HFFc6 (cell line): ENCODE measurements at regions not wholly inside any gene's neighbourhood (a gene's known extent, or its start where the extent isn't known, plus 50 kb on each side); places are given as distances from the start of the nearest gene placed in this dataset.
"Not testable (repeated sequence)": the region's sequence is repeated elsewhere in the genome, so short reads cannot be mapped to it uniquely, and the experiment has no call there.

Source experiments
- DNase-seq: peaks from one replicate; pipeline ENCODE4 v3.0.0-alpha.2; 2018
- H3K27ac Mint-ChIP-seq: 2 replicates; pipeline ENCODE4 v1.8.0; 2020; ENCODE audit warnings: mild to moderate bottlenecking, mixed read lengths
- H3K27me3 Mint-ChIP-seq: 2 replicates; pipeline ENCODE4 v1.8.0; 2021; ENCODE audit warnings: mild to moderate bottlenecking, moderate library complexity, mixed read lengths; ENCODE audit not compliant: insufficient read depth
- H3K36me3 Mint-ChIP-seq: 2 replicates; pipeline ENCODE4 v1.8.0; 2021; ENCODE audit warnings: low read depth, mixed read lengths
- H3K4me1 Mint-ChIP-seq: 2 replicates; pipeline ENCODE4 v1.8.0; 2020; ENCODE audit warnings: low read depth, mixed read lengths
- H3K4me3 Mint-ChIP-seq: 2 replicates; pipeline ENCODE4 v1.8.0; 2020; ENCODE audit warnings: mild to moderate bottlenecking, moderate library complexity, mixed read lengths
- H3K9me3 Mint-ChIP-seq: 2 replicates; pipeline ENCODE4 v1.8.0; 2020; ENCODE audit warnings: mild to moderate bottlenecking, mixed read lengths
- CTCF ChIP-seq: fragments of 200-600 bp; sonication (generic); IDR thresholded peaks from 2 replicates; pipeline ENCODE4 v1.5.0; 2021; ENCODE audit warnings: antibody characterized with exemption, mild to moderate bottlenecking

- no peak for TF ChIP-seq CTCF
- Mint-ChIP-seq H3K4me3 (peak overlapping the region; percentile 59), H3K27me3 (no peaks in the 10 kb centered on the region; the same call in 1 of the 2 replicates), H3K27ac (peak overlapping the region; percentile 72), H3K4me1 (peaks cover 25% of the 10 kb centered on the region), H3K9me3 (no peaks in the 10 kb centered on the region), H3K36me3 (no peaks in the 10 kb centered on the region)
- peak; percentile 83 for DNase-seq
Observed at GRCh38 chr10:33032654-33033151, 74.7 kb upstream of the ITGB1 start.

- no peak for DNase-seq
- peak overlapping the region; percentile 72 for H3K27ac Mint-ChIP-seq
- no peaks in the 10 kb centered on the region for H3K36me3 Mint-ChIP-seq
- no peaks in the 10 kb centered on the region; the same call in 1 of the 2 replicates for H3K27me3 Mint-ChIP-seq
- peaks cover 25% of the 10 kb centered on the region for H3K4me1 Mint-ChIP-seq
- TF ChIP-seq CTCF = no peak
- H3K9me3 Mint-ChIP-seq = no peaks in the 10 kb centered on the region
- peak overlapping the region; percentile 59 for H3K4me3 Mint-ChIP-seq
Observed at GRCh38 chr10:33031815-33032653, 74.0 kb upstream of the ITGB1 start.

- no peak for TF ChIP-seq CTCF
- no peaks in the 10 kb centered on the region for H3K9me3 Mint-ChIP-seq
- H3K4me1 Mint-ChIP-seq = peaks cover 25% of the 10 kb centered on the region
- no peaks in the 10 kb centered on the region for H3K36me3 Mint-ChIP-seq
- no peaks in the 10 kb centered on the region; the same call in 1 of the 2 replicates for H3K27me3 Mint-ChIP-seq
- DNase-seq = no peak
- no peak overlapping the region for H3K4me3 Mint-ChIP-seq
- no peak overlapping the region for H3K27ac Mint-ChIP-seq
Observed at GRCh38 chr10:33031171-33031570, 73.1 kb upstream of the ITGB1 start.

GRCh38 chr10:33028515-33028914, 70.5 kb upstream of the ITGB1 start:
- not testable (repeated sequence) for H3K9me3 Mint-ChIP-seq, H3K4me3 Mint-ChIP-seq, DNase-seq, H3K36me3 Mint-ChIP-seq, H3K27me3 Mint-ChIP-seq, H3K27ac Mint-ChIP-seq
- peaks cover 25% of the 10 kb centered on the region for H3K4me1 Mint-ChIP-seq

- no peak for TF ChIP-seq CTCF
- Mint-ChIP-seq H3K4me1 (peaks cover 10% of the 10 kb centered on the region), H3K36me3 (no peaks in the 10 kb centered on the region), H3K27ac (no peak overlapping the region), H3K9me3 (no peaks in the 10 kb centered on the region), H3K27me3 (peaks cover 2% of the 10 kb centered on the region), H3K4me3 (no peak overlapping the region)
- no peak for DNase-seq
Observed at GRCh38 chr10:33027088-33027487, 69.1 kb upstream of the ITGB1 start.

GRCh38 chr10:33026422-33026821, 68.4 kb upstream of the ITGB1 start:
- TF ChIP-seq CTCF = no peak
- Mint-ChIP-seq H3K27ac (no peak overlapping the region), H3K4me1 (peaks cover 5% of the 10 kb centered on the region; the same call in 1 of the 2 replicates), H3K9me3 (no peaks in the 10 kb centered on the region), H3K36me3 (no peaks in the 10 kb centered on the region), H3K27me3 (peaks cover 2% of the 10 kb centered on the region), H3K4me3 (no peak overlapping the region)
- DNase-seq = no peak
